ENCODE measurements at regions not wholly inside any gene's neighbourhood (a gene's known extent, or its start where the extent isn't known, plus 50 kb on each side); places are given as distances from the start of the nearest gene placed in this dataset.

DNA sequence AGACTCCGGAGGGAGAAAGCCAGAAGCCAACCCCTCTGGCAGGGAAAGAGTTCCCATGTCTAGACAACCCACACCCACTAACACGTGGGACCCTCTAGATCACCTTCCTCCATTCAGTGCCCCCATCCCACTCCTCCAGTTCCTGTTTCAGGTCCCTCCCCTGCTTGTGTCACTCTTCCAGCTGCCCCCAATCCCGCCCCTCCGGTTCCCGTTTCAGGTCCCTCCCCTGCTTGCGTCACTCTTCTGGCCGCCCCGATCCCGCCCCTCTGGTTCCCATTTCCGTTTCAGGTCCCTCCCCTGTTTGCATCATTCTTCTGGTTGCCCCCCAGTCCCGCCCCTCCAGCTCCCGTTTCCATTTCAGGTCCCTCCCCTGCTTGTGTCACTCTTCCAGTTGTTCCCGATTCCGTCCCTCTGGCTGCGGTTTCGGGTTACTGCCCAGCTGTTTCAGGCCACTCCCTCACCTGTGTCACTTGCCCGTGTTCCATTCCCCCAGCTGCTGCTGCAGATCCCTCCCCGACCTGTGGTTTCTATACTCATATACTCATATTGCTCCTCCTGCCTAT is 64.8 kb upstream of the RANBP6 start (continued):
- TF ChIP-seq, protein P1, sequence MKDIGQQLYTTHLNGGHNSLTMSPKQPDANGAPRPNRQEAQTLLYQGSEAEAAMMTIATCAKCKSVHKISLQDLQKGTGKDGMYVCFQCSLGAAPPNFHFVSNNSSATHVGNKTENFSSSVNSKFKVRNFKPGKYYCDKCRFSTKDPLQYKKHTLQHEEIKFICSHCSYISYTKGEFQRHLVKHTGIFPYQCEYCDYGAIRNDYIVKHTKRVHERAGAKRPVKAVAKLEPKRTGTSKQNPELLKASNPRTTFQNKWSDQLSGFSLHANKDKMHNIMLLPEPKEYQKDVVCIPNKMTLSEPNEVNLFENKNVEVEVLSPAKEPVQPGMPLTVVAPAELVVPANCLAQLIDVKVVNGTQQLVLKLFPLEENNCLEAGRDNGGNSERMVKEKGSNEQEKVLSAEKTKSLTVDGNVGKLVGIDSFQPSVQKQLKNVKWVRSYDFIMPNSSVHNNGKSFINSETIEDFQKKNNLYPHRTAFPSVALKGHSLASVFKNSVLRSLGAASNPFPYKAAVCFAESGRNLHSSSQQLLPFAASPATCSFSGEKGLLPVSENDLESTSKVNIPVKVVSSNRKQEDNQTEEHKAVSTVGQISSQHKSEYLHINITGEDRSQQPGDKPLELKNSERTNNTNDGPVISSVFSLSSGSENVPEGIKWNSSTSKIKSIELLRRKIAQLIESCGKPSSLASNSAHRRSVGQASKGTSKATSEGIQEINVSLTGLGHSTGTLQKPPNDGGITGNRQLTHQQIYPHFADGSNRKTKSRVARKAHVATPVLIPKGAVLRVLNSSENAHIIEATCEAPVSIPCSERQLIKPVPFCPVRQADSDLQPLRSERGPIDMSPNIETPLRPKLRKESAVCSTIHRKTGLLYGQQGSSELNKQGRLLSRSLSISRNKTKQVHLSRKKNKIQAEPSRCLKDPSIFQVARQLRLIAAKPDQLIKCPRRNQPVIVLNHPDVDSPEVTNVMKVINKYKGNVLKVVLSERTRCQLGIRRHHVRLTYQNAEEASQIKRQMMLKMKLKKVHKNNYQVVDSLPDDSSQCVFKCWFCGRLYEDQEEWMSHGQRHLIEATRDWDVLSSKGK (CRISPR knock-in tag; IDR thresholded peaks at IDR 0.05) = no peak
- TF ChIP-seq, protein P2, sequence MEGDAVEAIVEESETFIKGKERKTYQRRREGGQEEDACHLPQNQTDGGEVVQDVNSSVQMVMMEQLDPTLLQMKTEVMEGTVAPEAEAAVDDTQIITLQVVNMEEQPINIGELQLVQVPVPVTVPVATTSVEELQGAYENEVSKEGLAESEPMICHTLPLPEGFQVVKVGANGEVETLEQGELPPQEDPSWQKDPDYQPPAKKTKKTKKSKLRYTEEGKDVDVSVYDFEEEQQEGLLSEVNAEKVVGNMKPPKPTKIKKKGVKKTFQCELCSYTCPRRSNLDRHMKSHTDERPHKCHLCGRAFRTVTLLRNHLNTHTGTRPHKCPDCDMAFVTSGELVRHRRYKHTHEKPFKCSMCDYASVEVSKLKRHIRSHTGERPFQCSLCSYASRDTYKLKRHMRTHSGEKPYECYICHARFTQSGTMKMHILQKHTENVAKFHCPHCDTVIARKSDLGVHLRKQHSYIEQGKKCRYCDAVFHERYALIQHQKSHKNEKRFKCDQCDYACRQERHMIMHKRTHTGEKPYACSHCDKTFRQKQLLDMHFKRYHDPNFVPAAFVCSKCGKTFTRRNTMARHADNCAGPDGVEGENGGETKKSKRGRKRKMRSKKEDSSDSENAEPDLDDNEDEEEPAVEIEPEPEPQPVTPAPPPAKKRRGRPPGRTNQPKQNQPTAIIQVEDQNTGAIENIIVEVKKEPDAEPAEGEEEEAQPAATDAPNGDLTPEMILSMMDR (IDR thresholded peaks at IDR 0.05 in 2 of 3, conservative IDR thresholded peaks at IDR 0.05 in 1 of 3; ENCODE audit: insufficient read depth in 2 of 3, low read depth in 1 of 3, low read length in 3 of 3) = peak in 1 of 3 experiments; percentile 2; a peak in 1 of 6 replicates
- TF ChIP-seq, protein P3, sequence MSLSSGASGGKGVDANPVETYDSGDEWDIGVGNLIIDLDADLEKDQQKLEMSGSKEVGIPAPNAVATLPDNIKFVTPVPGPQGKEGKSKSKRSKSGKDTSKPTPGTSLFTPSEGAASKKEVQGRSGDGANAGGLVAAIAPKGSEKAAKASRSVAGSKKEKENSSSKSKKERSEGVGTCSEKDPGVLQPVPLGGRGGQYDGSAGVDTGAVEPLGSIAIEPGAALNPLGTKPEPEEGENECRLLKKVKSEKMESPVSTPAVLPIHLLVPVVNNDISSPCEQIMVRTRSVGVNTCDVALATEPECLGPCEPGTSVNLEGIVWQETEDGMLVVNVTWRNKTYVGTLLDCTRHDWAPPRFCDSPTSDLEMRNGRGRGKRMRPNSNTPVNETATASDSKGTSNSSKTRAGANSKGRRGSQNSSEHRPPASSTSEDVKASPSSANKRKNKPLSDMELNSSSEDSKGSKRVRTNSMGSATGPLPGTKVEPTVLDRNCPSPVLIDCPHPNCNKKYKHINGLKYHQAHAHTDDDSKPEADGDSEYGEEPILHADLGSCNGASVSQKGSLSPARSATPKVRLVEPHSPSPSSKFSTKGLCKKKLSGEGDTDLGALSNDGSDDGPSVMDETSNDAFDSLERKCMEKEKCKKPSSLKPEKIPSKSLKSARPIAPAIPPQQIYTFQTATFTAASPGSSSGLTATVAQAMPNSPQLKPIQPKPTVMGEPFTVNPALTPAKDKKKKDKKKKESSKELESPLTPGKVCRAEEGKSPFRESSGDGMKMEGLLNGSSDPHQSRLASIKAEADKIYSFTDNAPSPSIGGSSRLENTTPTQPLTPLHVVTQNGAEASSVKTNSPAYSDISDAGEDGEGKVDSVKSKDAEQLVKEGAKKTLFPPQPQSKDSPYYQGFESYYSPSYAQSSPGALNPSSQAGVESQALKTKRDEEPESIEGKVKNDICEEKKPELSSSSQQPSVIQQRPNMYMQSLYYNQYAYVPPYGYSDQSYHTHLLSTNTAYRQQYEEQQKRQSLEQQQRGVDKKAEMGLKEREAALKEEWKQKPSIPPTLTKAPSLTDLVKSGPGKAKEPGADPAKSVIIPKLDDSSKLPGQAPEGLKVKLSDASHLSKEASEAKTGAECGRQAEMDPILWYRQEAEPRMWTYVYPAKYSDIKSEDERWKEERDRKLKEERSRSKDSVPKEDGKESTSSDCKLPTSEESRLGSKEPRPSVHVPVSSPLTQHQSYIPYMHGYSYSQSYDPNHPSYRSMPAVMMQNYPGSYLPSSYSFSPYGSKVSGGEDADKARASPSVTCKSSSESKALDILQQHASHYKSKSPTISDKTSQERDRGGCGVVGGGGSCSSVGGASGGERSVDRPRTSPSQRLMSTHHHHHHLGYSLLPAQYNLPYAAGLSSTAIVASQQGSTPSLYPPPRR (CRISPR knock-in tag; IDR thresholded peaks at IDR 0.05; ENCODE audit: borderline replicate concordance) = no peak
- no peak for TF ChIP-seq SNRNP70 (optimal IDR thresholded peaks at IDR 0.05; ENCODE audit: low read depth, low read length)
- TF ChIP-seq, protein P4, sequence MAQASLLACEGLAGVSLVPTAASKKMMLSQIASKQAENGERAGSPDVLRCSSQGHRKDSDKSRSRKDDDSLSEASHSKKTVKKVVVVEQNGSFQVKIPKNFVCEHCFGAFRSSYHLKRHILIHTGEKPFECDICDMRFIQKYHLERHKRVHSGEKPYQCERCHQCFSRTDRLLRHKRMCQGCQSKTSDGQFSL (CRISPR knock-in tag; IDR thresholded peaks at IDR 0.05) = no peak
- TF ChIP-seq, protein P4 (tag; IDR thresholded peaks at IDR 0.05) = no peak
- TF ChIP-seq ATF1 (CRISPR knock-in tag; IDR thresholded peaks at IDR 0.05) = no peak
- peak; percentile 77 for TF ChIP-seq ATF1 (tag; IDR thresholded peaks at IDR 0.05)
- no peak for TF ChIP-seq HMG20A (CRISPR knock-in tag; conservative IDR thresholded peaks at IDR 0.05)
- TF ChIP-seq NCOA2 (IDR thresholded peaks at IDR 0.05; ENCODE audit: partially characterized antibody in 2 of 2) = no peak
- TF ChIP-seq EP300 (IDR thresholded peaks at IDR 0.05; ENCODE audit: low read length) = no peak
- no peak for TF ChIP-seq POLR2B (IDR thresholded peaks at IDR 0.05; ENCODE audit: low read depth, partially characterized antibody)
- no peak for TF ChIP-seq TARDBP (IDR thresholded peaks at IDR 0.05)
- TF ChIP-seq, protein P5, sequence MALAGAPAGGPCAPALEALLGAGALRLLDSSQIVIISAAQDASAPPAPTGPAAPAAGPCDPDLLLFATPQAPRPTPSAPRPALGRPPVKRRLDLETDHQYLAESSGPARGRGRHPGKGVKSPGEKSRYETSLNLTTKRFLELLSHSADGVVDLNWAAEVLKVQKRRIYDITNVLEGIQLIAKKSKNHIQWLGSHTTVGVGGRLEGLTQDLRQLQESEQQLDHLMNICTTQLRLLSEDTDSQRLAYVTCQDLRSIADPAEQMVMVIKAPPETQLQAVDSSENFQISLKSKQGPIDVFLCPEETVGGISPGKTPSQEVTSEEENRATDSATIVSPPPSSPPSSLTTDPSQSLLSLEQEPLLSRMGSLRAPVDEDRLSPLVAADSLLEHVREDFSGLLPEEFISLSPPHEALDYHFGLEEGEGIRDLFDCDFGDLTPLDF (CRISPR knock-in tag; IDR thresholded peaks at IDR 0.05) = no peak
- TF ChIP-seq, protein P6, sequence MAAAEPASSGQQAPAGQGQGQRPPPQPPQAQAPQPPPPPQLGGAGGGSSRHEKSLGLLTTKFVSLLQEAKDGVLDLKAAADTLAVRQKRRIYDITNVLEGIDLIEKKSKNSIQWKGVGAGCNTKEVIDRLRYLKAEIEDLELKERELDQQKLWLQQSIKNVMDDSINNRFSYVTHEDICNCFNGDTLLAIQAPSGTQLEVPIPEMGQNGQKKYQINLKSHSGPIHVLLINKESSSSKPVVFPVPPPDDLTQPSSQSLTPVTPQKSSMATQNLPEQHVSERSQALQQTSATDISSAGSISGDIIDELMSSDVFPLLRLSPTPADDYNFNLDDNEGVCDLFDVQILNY (CRISPR knock-in tag; IDR thresholded peaks at IDR 0.05) = no peak
